H1 (cell line): ENCODE measurements at regions not wholly inside any gene's neighbourhood (a gene's known extent, or its start where the extent isn't known, plus 50 kb on each side); places are given as distances from the start of the nearest gene placed in this dataset.

Experiments
- CTCF ChIA-PET: fragments of 300-600 bp; sonication (Branson Sonifier 250); formaldehyde crosslinking; loops from one replicate; lab custom pipeline; 2021; ENCODE audit not compliant: partially characterized antibody; lab: Charles Lee
- POLR2A ChIA-PET: fragments of 300-600 bp; sonication (Branson Sonifier 250); formaldehyde crosslinking; loops from one replicate; lab custom pipeline; 2021; ENCODE audit warnings: inconsistent platforms; ENCODE audit not compliant: partially characterized antibody; lab: Charles Lee
- DNase-seq, 2 experiments: peaks; one replicate each; pipeline versions ENCODE4 v3.0.0 to v3.0.0-alpha.2; 2010 to 2022; ENCODE audit warnings: low spot score in 2 of 2, low read depth in 1 of 2, mixed read lengths in 1 of 2
- FAIRE-seq: peaks from 2 replicates; lab custom pipeline; 2011; peaks lifted over from hg19 to GRCh38; lab: Jason Lieb, UNC
- H2AFZ ChIP-seq: 2 replicates; pipeline ENCODE4 v1.8.1; 2012; ENCODE audit warnings: low read length, inconsistent platforms
- H2AK5ac ChIP-seq: 2 replicates; pipeline ENCODE4 v1.6.1; 2013; ENCODE audit warnings: low read depth, low read length
- H2BK120ac ChIP-seq: replicated peaks from 2 replicates; pipeline ENCODE3; 2013; ENCODE audit warnings: low read depth, low read length, inconsistent platforms
- H2BK12ac ChIP-seq: 2 replicates; pipeline ENCODE4 v1.6.1; 2013; ENCODE audit warnings: low read depth, low read length
- H2BK15ac ChIP-seq: 2 replicates; pipeline ENCODE4 v1.6.1; 2013; ENCODE audit warnings: low read length
- H2BK20ac ChIP-seq: 2 replicates; pipeline ENCODE4 v1.6.1; 2013; ENCODE audit warnings: low read length
- H2BK5ac ChIP-seq: 2 replicates; pipeline ENCODE4 v1.6.1; 2013; ENCODE audit warnings: low read depth, low read length
- H3K14ac ChIP-seq: 2 replicates; pipeline ENCODE4 v1.6.1; 2013; ENCODE audit warnings: inconsistent platforms; ENCODE audit not compliant: insufficient read length
- H3K18ac ChIP-seq: 2 replicates; pipeline ENCODE4 v1.6.1; 2013; ENCODE audit warnings: low read length; ENCODE audit errors: extremely low read depth
- H3K23ac ChIP-seq: 2 replicates; pipeline ENCODE4 v1.6.1; 2013; ENCODE audit warnings: inconsistent platforms; ENCODE audit not compliant: insufficient read length
- H3K23me2 ChIP-seq: 2 replicates; pipeline ENCODE4 v1.6.1; 2013; ENCODE audit warnings: low read depth, low read length
- H3K27ac ChIP-seq: 2 replicates; pipeline ENCODE4 v1.6.1; 2011; ENCODE audit warnings: low read depth, low read length, inconsistent platforms
- H3K27me3 ChIP-seq, 4 experiments: replicated peaks in 1 of 4; 1 replicate in 1 of 4; 2 replicates in 3 of 4; pipeline versions ENCODE4 v1.6.1 to v1.8.1; 2011 to 2013; ENCODE audit warnings: low read length in 3 of 4, mild to moderate bottlenecking in 3 of 4, inconsistent platforms in 2 of 4, mixed read lengths in 2 of 4, moderate library complexity in 1 of 4; ENCODE audit not compliant: control insufficient read depth in 3 of 4, insufficient read depth in 3 of 4; ENCODE audit errors: extremely low read depth in 1 of 4
- H3K36me3 ChIP-seq, 4 experiments: 2 replicates each; pipeline versions ENCODE4 v1.6.1 to v1.8.1; 2011 to 2013; ENCODE audit warnings: mild to moderate bottlenecking in 4 of 4, low read length in 3 of 4, moderate library complexity in 2 of 4, control low read depth in 1 of 4, inconsistent platforms in 1 of 4; ENCODE audit not compliant: insufficient read depth in 4 of 4, control insufficient read depth in 2 of 4
- H3K4ac ChIP-seq: replicated peaks from 2 replicates; pipeline ENCODE3; 2013; ENCODE audit warnings: low read length, low read depth, mixed read lengths, inconsistent platforms; ENCODE audit not compliant: insufficient read length
- H3K4me1 ChIP-seq, 4 experiments: replicated peaks in 1 of 4; 1 replicate in 1 of 4; 2 replicates in 3 of 4; pipeline versions ENCODE4 v1.6.1 to v1.8.1; 2011 to 2013; ENCODE audit warnings: low read length in 3 of 4, inconsistent platforms in 2 of 4, mixed read lengths in 1 of 4; ENCODE audit not compliant: insufficient read depth in 4 of 4, control insufficient read depth in 3 of 4
- H3K4me2 ChIP-seq, 2 experiments: 2 replicates each; pipeline versions ENCODE4 v1.6.1 to v1.8.1; 2011 to 2013; ENCODE audit warnings: low read depth in 2 of 2, low read length in 2 of 2, control low read depth in 1 of 2, inconsistent platforms in 1 of 2, mild to moderate bottlenecking in 1 of 2; ENCODE audit not compliant: insufficient read depth in 1 of 2
- H3K4me3 ChIP-seq, 4 experiments: fragments of 200-600, 300-600 bp in 1 of 4; sonication (generic), shearing (Covaris generic), sonication (Bioruptor Twin) in 1 of 4; 2 replicates each; pipeline versions ENCODE4 v1.5.1 to v1.8.1; 2011 to 2016; ENCODE audit warnings: low read length in 4 of 4, low read depth in 3 of 4, control low read depth in 2 of 4, inconsistent platforms in 2 of 4, mild to moderate bottlenecking in 2 of 4, mixed read lengths in 1 of 4, moderate library complexity in 1 of 4; ENCODE audit not compliant: insufficient read depth in 2 of 4; ENCODE audit errors: extremely low read depth in 1 of 4
- H3K56ac ChIP-seq: replicated peaks from 2 replicates; pipeline ENCODE3; 2013; ENCODE audit warnings: low read depth, mild to moderate bottlenecking, mixed read lengths, low read length, inconsistent platforms; ENCODE audit not compliant: insufficient read length
- H3K79me1 ChIP-seq: 2 replicates; pipeline ENCODE4 v1.6.1; 2013; ENCODE audit warnings: low read depth, low read length, control low read depth
- H3K79me2 ChIP-seq, 2 experiments: 2 replicates each; pipeline versions ENCODE4 v1.6.1 to v1.8.1; 2012 to 2013; ENCODE audit warnings: low read length in 2 of 2, mild to moderate bottlenecking in 2 of 2, inconsistent platforms in 1 of 2; ENCODE audit not compliant: insufficient read depth in 2 of 2, control insufficient read depth in 1 of 2
- H3K9ac ChIP-seq, 4 experiments: replicated peaks in 1 of 4; 1 replicate in 1 of 4; 2 replicates in 3 of 4; pipeline versions ENCODE4 v1.6.1 to v1.8.1; 2011 to 2013; ENCODE audit warnings: low read depth in 3 of 4, low read length in 3 of 4, control low read depth in 2 of 4, mild to moderate bottlenecking in 2 of 4, moderate library complexity in 2 of 4, inconsistent platforms in 1 of 4; ENCODE audit errors: extremely low read depth in 1 of 4
- H3K9me3 ChIP-seq, 2 experiments: 2 replicates each; pipeline versions ENCODE4 v1.6.1 to v1.8.1; 2012 to 2013; ENCODE audit warnings: mild to moderate bottlenecking in 2 of 2, moderate library complexity in 2 of 2, control low read depth in 1 of 2, inconsistent platforms in 1 of 2, low read depth in 1 of 2, low read length in 1 of 2, mixed read lengths in 1 of 2; ENCODE audit not compliant: insufficient read depth in 2 of 2
- H4K20me1 ChIP-seq, 2 experiments: replicated peaks in 1 of 2; 2 replicates each; pipeline versions ENCODE3 to v1.8.1; 2011 to 2013; ENCODE audit warnings: inconsistent platforms in 2 of 2, low read length in 2 of 2, mild to moderate bottlenecking in 1 of 2; ENCODE audit not compliant: insufficient read depth in 2 of 2, control insufficient read depth in 1 of 2
- H4K5ac ChIP-seq: 2 replicates; pipeline ENCODE4 v1.6.1; 2013; ENCODE audit warnings: low read length, low read depth, mixed read lengths, inconsistent platforms; ENCODE audit not compliant: insufficient read length
- H4K8ac ChIP-seq: 2 replicates; pipeline ENCODE4 v1.8.0; 2013; ENCODE audit warnings: mild to moderate bottlenecking, moderate library complexity, low read length, inconsistent platforms; ENCODE audit not compliant: insufficient read depth; ENCODE audit errors: extremely low read depth
- H4K91ac ChIP-seq: replicated peaks from 2 replicates; pipeline ENCODE3; 2013; ENCODE audit warnings: low read length, mixed read lengths, inconsistent platforms; ENCODE audit not compliant: insufficient read length
- BACH1 ChIP-seq: IDR thresholded peaks from 2 replicates; pipeline ENCODE4 v1.6.1; 2012; ENCODE audit warnings: low read length, improper control_type of control experiment
- CBX5 ChIP-seq: fragments of 300-800, 300-1000 bp; sonication (generic); IDR thresholded peaks from 2 replicates; pipeline ENCODE4 v1.7.1; 2016; ENCODE audit warnings: antibody characterized with exemption, low read length, low read depth
- CHD1 ChIP-seq: IDR thresholded peaks from 2 replicates; pipeline ENCODE4 v1.6.1; 2012; ENCODE audit warnings: low read depth, low read length, improper control_type of control experiment
- HDAC2 ChIP-seq, 2 experiments: fragments of 300-600 bp in 1 of 2; sonication (generic) in 1 of 2; IDR thresholded peaks; 2 replicates each; pipeline ENCODE4 v1.6.1; 2011 to 2012; ENCODE audit warnings: low read depth in 2 of 2, low read length in 2 of 2, mild to moderate bottlenecking in 2 of 2, moderate library complexity in 2 of 2, borderline replicate concordance in 1 of 2, inconsistent platforms in 1 of 2
- KDM1A ChIP-seq: fragments of 200-600, 300-600 bp; sonication (generic); IDR thresholded peaks from 2 replicates; pipeline ENCODE4 v1.7.1; 2016; ENCODE audit warnings: mild to moderate bottlenecking, low read length, borderline replicate concordance
- MAFK ChIP-seq: IDR thresholded peaks from 2 replicates; pipeline ENCODE4 v1.6.1; 2012; ENCODE audit warnings: low read depth, mild to moderate bottlenecking, improper control_type of control experiment, low read length
- NANOG ChIP-seq: IDR thresholded peaks from 2 replicates; pipeline ENCODE4 v1.6.1; 2011; ENCODE audit warnings: low read length, low read depth, mild to moderate bottlenecking, inconsistent platforms; ENCODE audit not compliant: insufficient read depth, poor library complexity, severe bottlenecking
- RBBP5 ChIP-seq: IDR thresholded peaks from 2 replicates; pipeline ENCODE4 v1.7.1; 2012; ENCODE audit warnings: low read depth, mild to moderate bottlenecking, inconsistent platforms, low read length, moderate library complexity, borderline replicate concordance
- SP1 ChIP-seq: IDR thresholded peaks from 2 replicates; pipeline ENCODE4 v1.6.1; 2011; ENCODE audit warnings: low read depth, low read length
- SP2 ChIP-seq: IDR thresholded peaks from 2 replicates; pipeline ENCODE4 v1.6.1; 2012; ENCODE audit warnings: mild to moderate bottlenecking, low read length, inconsistent platforms
- SP4 ChIP-seq: IDR thresholded peaks from 2 replicates; pipeline ENCODE4 v1.6.1; 2012; ENCODE audit warnings: low read length, inconsistent platforms
- SUZ12 ChIP-seq: fragments of 200-600 bp; sonication (generic); IDR thresholded peaks from 2 replicates; pipeline ENCODE4 v1.6.1; 2012; ENCODE audit warnings: mild to moderate bottlenecking, inconsistent platforms, low read length, moderate library complexity, mixed read lengths
- TCF12 ChIP-seq: IDR thresholded peaks from 2 replicates; pipeline ENCODE4 v1.6.1; 2011; ENCODE audit warnings: low read depth, mild to moderate bottlenecking, low read length
- TEAD4 ChIP-seq: IDR thresholded peaks from 2 replicates; pipeline ENCODE4 v1.6.1; 2012; ENCODE audit warnings: low read depth, low read length, inconsistent platforms, mixed read lengths
- WGBS, 2 experiments: shearing (Covaris generic) in 1 of 2; methylation state at CpG; one replicate each; pipeline versions ENCODE4 v1.1.6 to v1.1.7; 2013 to 2015; ENCODE audit warnings: low lambda C conversion rate in 2 of 2, mixed read lengths in 2 of 2, inconsistent platforms in 1 of 2, low coverage in 1 of 2, missing lambda C conversion rate in 1 of 2; ENCODE audit not compliant: insufficient replicate concordance in 2 of 2, insufficient coverage in 1 of 2, insufficient read length in 1 of 2; ENCODE audit errors: extremely low coverage in 1 of 2, missing lambda C conversion rate in 1 of 2; 5-methylcytosine and 5-hydroxymethylcytosine counted together
- TF ChIP-seq, protein P1 (sequence below): IDR thresholded peaks from 2 replicates; pipeline ENCODE4 v1.6.1; 2011; ENCODE audit warnings: low read length, improper control_type of control experiment

- DNase-seq = no peak
- FAIRE-seq = no peak
- H4K8ac ChIP-seq = no peak overlapping the region
- no peaks in the 10 kb centered on the region for H3K79me1 ChIP-seq
- no peak overlapping the region for H2BK120ac ChIP-seq
- H3K23me2 ChIP-seq = no peaks in the 10 kb centered on the region
- H2BK20ac ChIP-seq = no peak overlapping the region
- no peak overlapping the region for H3K23ac ChIP-seq
- 0 out of 2 replicates have a peak overlapping the region, but pooled peaks have one; percentile 30 for H2AFZ ChIP-seq
- H3K14ac ChIP-seq = no peak overlapping the region
- no peak overlapping the region for H3K18ac ChIP-seq
- no peaks in the 10 kb centered on the region for H3K79me2 ChIP-seq
- no peak overlapping the region for H4K5ac ChIP-seq
- H4K20me1 ChIP-seq = no peaks in the 10 kb centered on the region
- no peak overlapping the region for H3K4ac ChIP-seq
- no peak overlapping the region for H2BK12ac ChIP-seq
- no peak overlapping the region for H2AK5ac ChIP-seq
- no peak overlapping the region for H2BK5ac ChIP-seq
- no peaks in the 10 kb centered on the region for H3K36me3 ChIP-seq
- no peak overlapping the region for H4K91ac ChIP-seq
- H3K4me3 ChIP-seq = no peak overlapping the region
- H2BK15ac ChIP-seq = no peak overlapping the region
- no peak overlapping the region for H3K56ac ChIP-seq
- no peak overlapping the region for H3K4me2 ChIP-seq
- H3K4me1 ChIP-seq = peaks cover 1 to 10% (median 7%) of the 10 kb centered on the region in 4 experiments; a peak in 4 of 7 replicates
- H3K27ac ChIP-seq = no peak overlapping the region
- no peaks in the 10 kb centered on the region for H3K27me3 ChIP-seq
- H3K9ac ChIP-seq = no peak overlapping the region
- WGBS, 2 experiments = 92% methylated on average over 2 of the region's 2 CpGs; no CpG with 5 or more reads in 1 of the 2 experiments
- no peaks in the 10 kb centered on the region for H3K9me3 ChIP-seq
- POLR2A ChIA-PET = no interaction called here
- CTCF ChIA-PET = interaction anchor here (1.8 to 2.5 kb wide), 2 partner anchors 10 to 35 kb away, joined by 5 to 11 read pairs; no protein-coding TSS in a partner anchor
- no peak for TF ChIP-seq RBBP5
- TF ChIP-seq, protein P1, sequence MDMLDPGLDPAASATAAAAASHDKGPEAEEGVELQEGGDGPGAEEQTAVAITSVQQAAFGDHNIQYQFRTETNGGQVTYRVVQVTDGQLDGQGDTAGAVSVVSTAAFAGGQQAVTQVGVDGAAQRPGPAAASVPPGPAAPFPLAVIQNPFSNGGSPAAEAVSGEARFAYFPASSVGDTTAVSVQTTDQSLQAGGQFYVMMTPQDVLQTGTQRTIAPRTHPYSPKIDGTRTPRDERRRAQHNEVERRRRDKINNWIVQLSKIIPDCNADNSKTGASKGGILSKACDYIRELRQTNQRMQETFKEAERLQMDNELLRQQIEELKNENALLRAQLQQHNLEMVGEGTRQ = no peak
- no peak for TF ChIP-seq HDAC2 (IDR thresholded peaks at IDR 0.05; ENCODE audit: borderline replicate concordance in 1 of 2, low read depth in 2 of 2, low read length in 2 of 2)
- no peak for TF ChIP-seq MAFK
- no peak for TF ChIP-seq CHD1
- TF ChIP-seq TEAD4 = no peak
- no peak for TF ChIP-seq CBX5
- no peak for TF ChIP-seq KDM1A
- TF ChIP-seq SUZ12 = no peak
- no peak for TF ChIP-seq SP4
- no peak for TF ChIP-seq SP2
- TF ChIP-seq SP1 = no peak
- TF ChIP-seq BACH1 = no peak
- no peak for TF ChIP-seq NANOG
- TF ChIP-seq TCF12 = no peak
Observed at GRCh38 chr6:130708338-130708737, 118.9 kb upstream of the SMLR1 start.
